ENCODE measurements at regions not wholly inside any gene's neighbourhood (a gene's known extent, or its start where the extent isn't known, plus 50 kb on each side); places are given as distances from the start of the nearest gene placed in this dataset.

GRCh38 chr2:129780316-129781270, 198.9 kb upstream of the RAB6C start:
- no peak overlapping the region for H3K27ac ChIP-seq (replicated peaks)
- no peaks in the 10 kb centered on the region for H3K4me1 ChIP-seq
- TF ChIP-seq, protein P1, sequence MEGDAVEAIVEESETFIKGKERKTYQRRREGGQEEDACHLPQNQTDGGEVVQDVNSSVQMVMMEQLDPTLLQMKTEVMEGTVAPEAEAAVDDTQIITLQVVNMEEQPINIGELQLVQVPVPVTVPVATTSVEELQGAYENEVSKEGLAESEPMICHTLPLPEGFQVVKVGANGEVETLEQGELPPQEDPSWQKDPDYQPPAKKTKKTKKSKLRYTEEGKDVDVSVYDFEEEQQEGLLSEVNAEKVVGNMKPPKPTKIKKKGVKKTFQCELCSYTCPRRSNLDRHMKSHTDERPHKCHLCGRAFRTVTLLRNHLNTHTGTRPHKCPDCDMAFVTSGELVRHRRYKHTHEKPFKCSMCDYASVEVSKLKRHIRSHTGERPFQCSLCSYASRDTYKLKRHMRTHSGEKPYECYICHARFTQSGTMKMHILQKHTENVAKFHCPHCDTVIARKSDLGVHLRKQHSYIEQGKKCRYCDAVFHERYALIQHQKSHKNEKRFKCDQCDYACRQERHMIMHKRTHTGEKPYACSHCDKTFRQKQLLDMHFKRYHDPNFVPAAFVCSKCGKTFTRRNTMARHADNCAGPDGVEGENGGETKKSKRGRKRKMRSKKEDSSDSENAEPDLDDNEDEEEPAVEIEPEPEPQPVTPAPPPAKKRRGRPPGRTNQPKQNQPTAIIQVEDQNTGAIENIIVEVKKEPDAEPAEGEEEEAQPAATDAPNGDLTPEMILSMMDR (IDR thresholded peaks at IDR 0.05; ENCODE audit: borderline replicate concordance), result no peak
- H3K27me3 ChIP-seq (ENCODE audit: low read depth), result peaks cover 63% of the 10 kb centered on the region
- H3K4me3 ChIP-seq, result no peak overlapping the region
- DNase-seq, result no peak
- no peaks in the 10 kb centered on the region for H3K36me3 ChIP-seq
- intact Hi-C loops (cut with micrococcal nuclease), result no loop called here
- H3K9me3 ChIP-seq (replicated peaks), result no peaks in the 10 kb centered on the region

- no peak for DNase-seq
- H3K9me3 ChIP-seq (replicated peaks), result no peaks in the 10 kb centered on the region
- TF ChIP-seq, protein P1 (IDR thresholded peaks at IDR 0.05; ENCODE audit: borderline replicate concordance), result no peak
- H3K4me1 ChIP-seq, result no peaks in the 10 kb centered on the region
- H3K4me3 ChIP-seq, result no peak overlapping the region
- no peak overlapping the region for H3K27ac ChIP-seq (replicated peaks)
- no peaks in the 10 kb centered on the region for H3K36me3 ChIP-seq
- H3K27me3 ChIP-seq (ENCODE audit: low read depth), result peaks cover 54% of the 10 kb centered on the region
- intact Hi-C loops (cut with micrococcal nuclease), result no loop called here
Measured at GRCh38 chr2:129781749-129782632, 197.5 kb upstream of the RAB6C start.

DNA sequence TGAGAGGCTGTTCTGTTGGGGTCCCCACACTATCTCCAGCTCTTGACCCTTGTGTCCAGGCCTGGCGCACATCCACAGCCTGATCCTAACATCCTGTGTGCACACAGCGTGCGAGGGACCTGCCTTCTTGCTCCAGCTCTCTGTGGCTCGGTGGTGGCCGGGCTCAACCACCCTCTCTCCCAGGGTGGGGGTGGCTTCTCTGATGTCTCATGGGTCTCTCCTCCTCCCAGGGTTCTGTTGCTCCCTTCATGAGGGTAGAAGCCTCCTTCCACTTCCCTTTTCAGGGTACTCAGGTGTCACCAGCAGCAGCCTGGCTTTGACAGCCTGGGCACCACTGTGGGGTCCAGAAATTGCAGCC, 196.9 kb upstream of the RAB6C start:
- no peak for DNase-seq
- no peaks in the 10 kb centered on the region for H3K36me3 ChIP-seq
- no peaks in the 10 kb centered on the region for H3K4me1 ChIP-seq
- TF ChIP-seq, protein P1 (IDR thresholded peaks at IDR 0.05; ENCODE audit: borderline replicate concordance), result no peak
- H3K9me3 ChIP-seq (replicated peaks), result no peaks in the 10 kb centered on the region
- peaks cover 50% of the 10 kb centered on the region for H3K27me3 ChIP-seq (ENCODE audit: low read depth)
- H3K27ac ChIP-seq (replicated peaks), result no peak overlapping the region
- no peak overlapping the region for H3K4me3 ChIP-seq
- intact Hi-C loops (cut with micrococcal nuclease), result no loop called here

GRCh38 chr2:129784486-129784885, 195.0 kb upstream of the RAB6C start:
- intact Hi-C loops (cut with micrococcal nuclease), result no loop called here
- DNase-seq, result no peak

DNA sequence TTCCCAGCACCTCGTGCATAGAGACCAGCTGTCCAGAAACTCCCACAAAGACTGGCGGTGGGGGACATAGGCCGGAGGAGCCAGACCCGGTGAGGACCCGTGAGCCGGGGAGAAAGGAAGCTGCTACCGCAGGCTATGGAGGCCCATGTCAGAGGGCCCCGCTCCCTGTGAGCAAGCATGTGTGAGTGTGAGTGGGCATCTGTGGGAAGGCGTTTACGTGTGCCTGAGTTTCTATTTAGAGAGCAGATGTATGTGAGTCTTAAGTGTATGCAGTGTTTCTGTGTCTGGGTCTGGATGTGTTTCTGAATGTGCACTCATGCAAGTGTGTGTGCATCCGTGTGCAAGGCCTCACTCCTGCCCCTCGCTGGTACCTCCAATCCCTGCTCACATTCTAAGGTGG, 187.8 kb upstream of the RAB6C start:
- intact Hi-C loops (cut with micrococcal nuclease), result no loop called here
- no peak for DNase-seq
- H3K4me3 ChIP-seq, result no peak overlapping the region
- H3K27ac ChIP-seq (replicated peaks), result no peak overlapping the region
- H3K9me3 ChIP-seq (replicated peaks), result no peaks in the 10 kb centered on the region
- TF ChIP-seq, protein P1 (IDR thresholded peaks at IDR 0.05; ENCODE audit: borderline replicate concordance), result no peak
- no peaks in the 10 kb centered on the region for H3K36me3 ChIP-seq
- H3K27me3 ChIP-seq (ENCODE audit: low read depth), result peaks cover 28% of the 10 kb centered on the region
- no peaks in the 10 kb centered on the region for H3K4me1 ChIP-seq

More at GRCh38 chr2:129784486-129784885, 195.0 kb upstream of the RAB6C start:
- TF ChIP-seq, protein P1 (IDR thresholded peaks at IDR 0.05; ENCODE audit: borderline replicate concordance), result no peak
- no peaks in the 10 kb centered on the region for H3K9me3 ChIP-seq (replicated peaks)
- H3K27ac ChIP-seq (replicated peaks), result no peak overlapping the region
- H3K4me1 ChIP-seq, result no peaks in the 10 kb centered on the region
- peaks cover 42% of the 10 kb centered on the region for H3K27me3 ChIP-seq (ENCODE audit: low read depth)
- no peaks in the 10 kb centered on the region for H3K36me3 ChIP-seq
- no peak overlapping the region for H3K4me3 ChIP-seq

Data from left ventricle myocardium inferior (tissue), 1 donor.